SK-N-SH (cell line): ENCODE measurements at regions not wholly inside any gene's neighbourhood (a gene's known extent, or its start where the extent isn't known, plus 50 kb on each side); places are given as distances from the start of the nearest gene placed in this dataset.

ENCODE experiments used
- CHD2 ChIP-seq: fragments of 150-350 bp; IDR thresholded peaks from 2 replicates; pipeline ENCODE4 v1.6.1; 2018; ENCODE audit warnings: low read length; ENCODE audit not compliant: partially characterized antibody
- FOXJ3 ChIP-seq: sonication (generic); formaldehyde crosslinking; IDR thresholded peaks from 2 replicates; pipeline ENCODE4 v1.5.1; 2020; ENCODE audit warnings: mild to moderate bottlenecking, missing genetic modification reagents
- MXI1 ChIP-seq: IDR thresholded peaks from 2 replicates; pipeline ENCODE4 v1.6.1; 2012; ENCODE audit warnings: mild to moderate bottlenecking, low read depth, low read length, improper control_type of control experiment
- POLR2AphosphoS5 ChIP-seq: IDR thresholded peaks from 2 replicates; pipeline ENCODE4 v1.6.1; 2012; ENCODE audit warnings: low read depth, low read length
- RAD21 ChIP-seq: IDR thresholded peaks from 2 replicates; pipeline ENCODE4 v1.6.1; 2012; ENCODE audit warnings: mild to moderate bottlenecking, low read length
- TCF12 ChIP-seq: IDR thresholded peaks from 2 replicates; pipeline ENCODE4 v1.4.0; 2012
- USF2 ChIP-seq: fragments of 150-350 bp; IDR thresholded peaks from 2 replicates; pipeline ENCODE4 v1.6.1; 2017; ENCODE audit warnings: antibody characterized with exemption, low read length, low read depth, borderline replicate concordance
- TF ChIP-seq, protein P1 (sequence below): fragments of 200-600 bp; sonication (generic); IDR thresholded peaks from 2 replicates; pipeline ENCODE4 v1.6.1; 2017; ENCODE audit warnings: antibody characterized with exemption, mild to moderate bottlenecking, moderate library complexity
- TF ChIP-seq, protein P2 (sequence below): IDR thresholded peaks from 2 replicates; pipeline ENCODE4 v1.6.1; 2012; ENCODE audit warnings: mild to moderate bottlenecking, low read depth, low read length, moderate library complexity

GRCh38 chr6:130676077-130676772 lies 151.0 kb upstream of the SMLR1 start:
- TF ChIP-seq, protein P1, sequence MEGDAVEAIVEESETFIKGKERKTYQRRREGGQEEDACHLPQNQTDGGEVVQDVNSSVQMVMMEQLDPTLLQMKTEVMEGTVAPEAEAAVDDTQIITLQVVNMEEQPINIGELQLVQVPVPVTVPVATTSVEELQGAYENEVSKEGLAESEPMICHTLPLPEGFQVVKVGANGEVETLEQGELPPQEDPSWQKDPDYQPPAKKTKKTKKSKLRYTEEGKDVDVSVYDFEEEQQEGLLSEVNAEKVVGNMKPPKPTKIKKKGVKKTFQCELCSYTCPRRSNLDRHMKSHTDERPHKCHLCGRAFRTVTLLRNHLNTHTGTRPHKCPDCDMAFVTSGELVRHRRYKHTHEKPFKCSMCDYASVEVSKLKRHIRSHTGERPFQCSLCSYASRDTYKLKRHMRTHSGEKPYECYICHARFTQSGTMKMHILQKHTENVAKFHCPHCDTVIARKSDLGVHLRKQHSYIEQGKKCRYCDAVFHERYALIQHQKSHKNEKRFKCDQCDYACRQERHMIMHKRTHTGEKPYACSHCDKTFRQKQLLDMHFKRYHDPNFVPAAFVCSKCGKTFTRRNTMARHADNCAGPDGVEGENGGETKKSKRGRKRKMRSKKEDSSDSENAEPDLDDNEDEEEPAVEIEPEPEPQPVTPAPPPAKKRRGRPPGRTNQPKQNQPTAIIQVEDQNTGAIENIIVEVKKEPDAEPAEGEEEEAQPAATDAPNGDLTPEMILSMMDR = no peak
- TF ChIP-seq POLR2AphosphoS5 (no peak), MXI1 (no peak), CHD2 (no peak), FOXJ3 (no peak), TCF12 (no peak), RAD21 (no peak), USF2 (no peak)
- TF ChIP-seq, protein P2, sequence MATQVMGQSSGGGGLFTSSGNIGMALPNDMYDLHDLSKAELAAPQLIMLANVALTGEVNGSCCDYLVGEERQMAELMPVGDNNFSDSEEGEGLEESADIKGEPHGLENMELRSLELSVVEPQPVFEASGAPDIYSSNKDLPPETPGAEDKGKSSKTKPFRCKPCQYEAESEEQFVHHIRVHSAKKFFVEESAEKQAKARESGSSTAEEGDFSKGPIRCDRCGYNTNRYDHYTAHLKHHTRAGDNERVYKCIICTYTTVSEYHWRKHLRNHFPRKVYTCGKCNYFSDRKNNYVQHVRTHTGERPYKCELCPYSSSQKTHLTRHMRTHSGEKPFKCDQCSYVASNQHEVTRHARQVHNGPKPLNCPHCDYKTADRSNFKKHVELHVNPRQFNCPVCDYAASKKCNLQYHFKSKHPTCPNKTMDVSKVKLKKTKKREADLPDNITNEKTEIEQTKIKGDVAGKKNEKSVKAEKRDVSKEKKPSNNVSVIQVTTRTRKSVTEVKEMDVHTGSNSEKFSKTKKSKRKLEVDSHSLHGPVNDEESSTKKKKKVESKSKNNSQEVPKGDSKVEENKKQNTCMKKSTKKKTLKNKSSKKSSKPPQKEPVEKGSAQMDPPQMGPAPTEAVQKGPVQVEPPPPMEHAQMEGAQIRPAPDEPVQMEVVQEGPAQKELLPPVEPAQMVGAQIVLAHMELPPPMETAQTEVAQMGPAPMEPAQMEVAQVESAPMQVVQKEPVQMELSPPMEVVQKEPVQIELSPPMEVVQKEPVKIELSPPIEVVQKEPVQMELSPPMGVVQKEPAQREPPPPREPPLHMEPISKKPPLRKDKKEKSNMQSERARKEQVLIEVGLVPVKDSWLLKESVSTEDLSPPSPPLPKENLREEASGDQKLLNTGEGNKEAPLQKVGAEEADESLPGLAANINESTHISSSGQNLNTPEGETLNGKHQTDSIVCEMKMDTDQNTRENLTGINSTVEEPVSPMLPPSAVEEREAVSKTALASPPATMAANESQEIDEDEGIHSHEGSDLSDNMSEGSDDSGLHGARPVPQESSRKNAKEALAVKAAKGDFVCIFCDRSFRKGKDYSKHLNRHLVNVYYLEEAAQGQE = no peak
